IPS-20b (cell line): ENCODE measurements at regions not wholly inside any gene's neighbourhood (a gene's known extent, or its start where the extent isn't known, plus 50 kb on each side); places are given as distances from the start of the nearest gene placed in this dataset.

Source experiments
- H3K27ac ChIP-seq: one replicate; pipeline ENCODE4 v1.5.1; 2013; ENCODE audit warnings: low read length
- H3K27me3 ChIP-seq: 2 replicates; pipeline ENCODE4 v1.6.1; 2013; ENCODE audit warnings: mild to moderate bottlenecking, low read length, inconsistent platforms; ENCODE audit not compliant: insufficient read depth
- H3K36me3 ChIP-seq: 2 replicates; pipeline ENCODE4 v1.6.1; 2013; ENCODE audit warnings: low read depth, mild to moderate bottlenecking, inconsistent platforms, low read length, moderate library complexity; ENCODE audit not compliant: insufficient read depth
- H3K4me1 ChIP-seq: 2 replicates; pipeline ENCODE4 v1.6.1; 2013; ENCODE audit warnings: mild to moderate bottlenecking, control low read depth, inconsistent platforms, low read length, moderate library complexity; ENCODE audit not compliant: insufficient read depth
- H3K4me3 ChIP-seq: 2 replicates; pipeline ENCODE4 v1.5.1; 2013; ENCODE audit warnings: mild to moderate bottlenecking, low read length, inconsistent platforms
- H3K9ac ChIP-seq: 2 replicates; pipeline ENCODE4 v1.6.1; 2013; ENCODE audit warnings: low read depth, mild to moderate bottlenecking, inconsistent platforms, low read length, moderate library complexity
- H3K9me3 ChIP-seq: 2 replicates; pipeline ENCODE4 v1.6.1; 2013; ENCODE audit warnings: mild to moderate bottlenecking, low read depth, low read length, inconsistent platforms; ENCODE audit not compliant: insufficient read depth

DNA sequence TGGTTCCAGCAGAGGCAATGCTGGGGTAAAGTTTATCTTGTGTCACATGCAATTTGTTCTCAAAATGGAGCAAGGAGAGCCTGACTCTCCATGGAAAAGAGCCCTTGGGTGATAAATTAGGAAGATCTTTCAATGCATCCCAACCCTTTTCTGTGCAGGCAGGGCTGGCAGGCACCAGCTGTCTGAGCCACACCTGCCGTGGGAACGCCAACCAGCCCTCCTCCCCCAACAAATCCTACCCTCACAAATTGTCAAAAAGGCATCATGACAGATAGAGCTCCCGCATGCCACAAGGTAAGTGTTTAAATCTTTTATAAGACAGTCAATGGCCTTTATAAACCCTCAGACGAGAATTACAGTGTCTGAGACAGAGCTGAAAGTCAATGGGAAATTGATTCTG, 418.5 kb upstream of the CDH5 start:
- Histone ChIP-seq H3K9ac (no peak overlapping the region), H3K9me3 (no peaks in the 10 kb centered on the region), H3K4me3 (no peak overlapping the region), H3K27me3 (no peaks in the 10 kb centered on the region), H3K27ac (no peak overlapping the region), H3K36me3 (no peaks in the 10 kb centered on the region), H3K4me1 (no peaks in the 10 kb centered on the region)

- H3K27me3 ChIP-seq: no peaks in the 10 kb centered on the region
- H3K9ac ChIP-seq: no peak overlapping the region
- no peak overlapping the region for H3K4me3 ChIP-seq
- H3K9me3 ChIP-seq: no peaks in the 10 kb centered on the region
- no peaks in the 10 kb centered on the region for H3K36me3 ChIP-seq
- H3K4me1 ChIP-seq: no peaks in the 10 kb centered on the region
- H3K27ac ChIP-seq: no peak overlapping the region
These were observed 421.0 kb upstream of the CDH5 start for GRCh38 chr16:65945493-65945892.

- Histone ChIP-seq H3K4me1 (no peaks in the 10 kb centered on the region), H3K27ac (no peak overlapping the region), H3K36me3 (no peaks in the 10 kb centered on the region), H3K27me3 (no peaks in the 10 kb centered on the region), H3K4me3 (no peak overlapping the region), H3K9me3 (no peaks in the 10 kb centered on the region), H3K9ac (no peak overlapping the region)
These were observed 422.1 kb upstream of the CDH5 start for GRCh38 chr16:65944361-65944760.

DNA sequence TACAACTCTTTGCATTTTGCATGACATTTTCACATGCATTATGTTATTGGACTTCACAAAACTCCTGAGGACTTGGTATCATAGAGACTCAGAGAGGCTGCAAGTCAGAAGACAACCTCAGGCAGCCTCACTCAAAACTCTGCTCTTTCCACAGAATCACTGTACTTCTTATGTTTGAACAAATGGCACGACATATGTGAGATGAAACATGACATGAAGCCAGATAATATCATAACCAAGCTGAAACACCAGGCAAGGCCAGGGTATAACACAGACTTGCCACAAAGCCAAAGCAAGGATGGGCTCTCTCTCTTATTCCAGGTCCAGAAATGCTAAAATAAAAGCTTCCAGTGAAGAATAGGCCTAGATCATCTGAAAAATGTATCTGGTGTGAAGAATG, 425.8 kb upstream of the CDH5 start:
- no peak overlapping the region for H3K4me3 ChIP-seq
- no peaks in the 10 kb centered on the region for H3K4me1 ChIP-seq
- H3K9ac ChIP-seq: no peak overlapping the region
- no peaks in the 10 kb centered on the region for H3K9me3 ChIP-seq
- H3K27me3 ChIP-seq: no peaks in the 10 kb centered on the region
- no peak overlapping the region for H3K27ac ChIP-seq
- H3K36me3 ChIP-seq: no peaks in the 10 kb centered on the region

DNA sequence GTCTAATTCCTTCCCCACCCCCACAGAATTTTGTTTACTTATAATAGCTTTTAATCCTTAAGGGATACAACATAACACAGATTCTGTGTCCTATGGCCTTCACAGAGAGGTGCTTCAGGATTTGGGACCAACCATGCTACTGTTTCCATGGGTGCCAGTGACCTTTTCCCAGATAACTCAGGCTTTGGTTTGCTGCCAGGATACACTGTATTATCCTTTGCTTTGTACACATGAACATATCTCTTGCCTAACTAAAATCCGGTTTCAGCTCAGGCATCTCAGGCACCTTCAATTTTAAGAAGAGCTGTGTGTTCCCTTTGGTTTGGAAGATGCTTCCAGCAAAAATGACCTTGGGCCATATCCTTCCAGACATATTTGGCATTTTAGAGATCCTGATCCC, 428.4 kb upstream of the CDH5 start:
- Histone ChIP-seq H3K4me3 (no peak overlapping the region), H3K9me3 (no peaks in the 10 kb centered on the region), H3K9ac (no peak overlapping the region), H3K27me3 (no peaks in the 10 kb centered on the region), H3K27ac (no peak overlapping the region), H3K4me1 (no peaks in the 10 kb centered on the region), H3K36me3 (no peaks in the 10 kb centered on the region)

GRCh38 chr16:65937455-65937854, 429.0 kb upstream of the CDH5 start:
- Histone ChIP-seq H3K27me3 (no peaks in the 10 kb centered on the region), H3K4me1 (no peaks in the 10 kb centered on the region), H3K9me3 (no peaks in the 10 kb centered on the region), H3K27ac (no peak overlapping the region), H3K36me3 (no peaks in the 10 kb centered on the region), H3K4me3 (no peak overlapping the region), H3K9ac (no peak overlapping the region)

DNA sequence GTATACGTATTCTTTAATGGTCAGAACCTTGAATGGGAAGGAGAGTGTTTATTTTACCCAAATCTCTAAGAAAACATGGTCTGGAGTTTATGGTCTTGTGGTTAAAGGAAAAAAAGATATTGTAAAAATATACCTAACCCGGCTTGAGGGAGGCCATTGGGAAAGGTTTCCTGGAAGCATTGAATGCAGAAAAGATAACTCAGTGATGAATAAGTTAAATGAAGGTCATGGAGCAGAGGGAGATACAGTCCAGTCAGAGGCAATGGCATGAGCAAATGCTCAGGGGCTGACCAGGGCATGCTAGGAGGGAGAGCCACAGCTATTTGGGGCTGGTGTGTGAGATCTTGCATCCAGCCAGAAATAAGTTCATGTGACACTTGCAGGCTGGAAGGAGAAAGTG, 430.4 kb upstream of the CDH5 start:
- Histone ChIP-seq H3K9me3 (no peaks in the 10 kb centered on the region), H3K4me3 (no peak overlapping the region), H3K27ac (no peak overlapping the region), H3K27me3 (no peaks in the 10 kb centered on the region), H3K9ac (no peak overlapping the region), H3K4me1 (no peaks in the 10 kb centered on the region), H3K36me3 (no peaks in the 10 kb centered on the region)

DNA sequence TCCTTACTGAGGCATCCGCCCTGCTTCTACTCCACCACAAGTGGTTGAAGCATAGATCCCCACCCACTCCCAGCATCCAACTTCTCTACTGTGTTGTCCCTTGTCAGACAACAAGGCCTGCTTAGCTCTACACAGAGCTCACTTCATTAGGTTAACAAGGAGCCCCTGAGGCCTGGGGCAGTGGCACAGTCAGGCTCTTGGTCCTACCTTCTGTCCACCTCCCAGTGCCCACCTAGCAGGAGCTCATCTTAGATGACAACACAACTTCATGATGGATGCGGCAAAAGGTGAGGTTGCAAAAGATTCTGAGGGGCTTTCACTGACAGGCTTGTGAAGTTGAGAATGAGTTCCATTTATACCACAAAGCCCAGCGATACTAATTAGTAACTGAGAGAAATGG, 432.0 kb upstream of the CDH5 start:
- Histone ChIP-seq H3K36me3 (no peaks in the 10 kb centered on the region), H3K27me3 (no peaks in the 10 kb centered on the region), H3K27ac (no peak overlapping the region), H3K4me3 (no peak overlapping the region), H3K9ac (no peak overlapping the region), H3K4me1 (no peaks in the 10 kb centered on the region), H3K9me3 (no peaks in the 10 kb centered on the region)

DNA sequence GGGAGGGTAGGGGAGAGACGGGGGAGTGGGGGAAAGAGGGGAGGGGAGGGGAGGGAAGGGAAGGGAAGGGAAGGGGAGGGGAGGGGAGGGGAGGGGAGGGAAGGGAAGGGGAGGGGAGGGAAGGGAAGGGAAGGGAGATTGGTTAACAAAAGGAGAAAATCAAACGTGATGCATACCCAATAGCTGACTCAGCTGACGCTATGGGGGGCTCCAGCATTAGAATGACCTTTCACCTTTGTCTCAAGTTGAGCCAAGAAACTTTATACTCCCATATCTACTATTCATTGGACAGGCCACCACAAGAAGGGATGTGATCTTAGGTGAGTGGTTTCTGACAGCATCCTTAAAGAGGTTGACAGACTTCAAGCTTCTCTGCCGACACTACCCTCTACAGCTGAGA, 432.8 kb upstream of the CDH5 start:
- no peak overlapping the region for H3K4me3 ChIP-seq
- H3K9ac ChIP-seq: no peak overlapping the region
- no peaks in the 10 kb centered on the region for H3K4me1 ChIP-seq
- no peaks in the 10 kb centered on the region for H3K36me3 ChIP-seq
- H3K27me3 ChIP-seq: no peaks in the 10 kb centered on the region
- H3K9me3 ChIP-seq: no peaks in the 10 kb centered on the region
- H3K27ac ChIP-seq: no peak overlapping the region

GRCh38 chr16:65932350-65933072, 434.0 kb upstream of the CDH5 start:
- Histone ChIP-seq H3K4me1 (no peaks in the 10 kb centered on the region), H3K4me3 (no peak overlapping the region), H3K9ac (no peak overlapping the region), H3K36me3 (no peaks in the 10 kb centered on the region), H3K27ac (no peak overlapping the region), H3K27me3 (no peaks in the 10 kb centered on the region), H3K9me3 (no peaks in the 10 kb centered on the region)

- no peak overlapping the region for H3K4me3 ChIP-seq
- H3K36me3 ChIP-seq: no peaks in the 10 kb centered on the region
- H3K9ac ChIP-seq: no peak overlapping the region
- H3K27me3 ChIP-seq: no peaks in the 10 kb centered on the region
- H3K9me3 ChIP-seq: no peaks in the 10 kb centered on the region
- no peak overlapping the region for H3K27ac ChIP-seq
- no peaks in the 10 kb centered on the region for H3K4me1 ChIP-seq
These were observed 443.6 kb upstream of the CDH5 start for GRCh38 chr16:65922923-65923322.

DNA sequence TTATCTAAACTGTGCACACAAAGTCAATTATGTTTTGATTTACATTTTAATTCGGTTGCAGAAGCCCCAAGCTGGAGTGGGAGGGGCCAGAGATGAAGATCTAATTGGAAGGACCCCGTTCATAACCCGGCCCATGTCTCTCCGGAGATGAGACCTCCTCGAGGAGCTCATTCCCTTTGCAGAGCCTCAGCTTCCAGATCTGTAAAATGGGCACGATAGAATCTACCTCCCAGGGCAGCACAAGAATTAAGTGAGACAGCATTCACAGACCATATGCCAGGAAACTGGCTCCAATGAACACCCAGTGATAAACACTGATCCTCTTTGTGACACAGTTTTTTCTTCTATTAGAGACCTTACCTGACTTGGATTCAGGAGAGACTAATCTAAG, 446.5 kb upstream of the CDH5 start:
- Histone ChIP-seq H3K9ac (no peak overlapping the region), H3K27me3 (no peaks in the 10 kb centered on the region), H3K4me1 (no peaks in the 10 kb centered on the region), H3K4me3 (no peak overlapping the region), H3K9me3 (no peaks in the 10 kb centered on the region), H3K36me3 (no peaks in the 10 kb centered on the region), H3K27ac (no peak overlapping the region)
